C4-2B (cell line): ENCODE measurements at regions not wholly inside any gene's neighbourhood (a gene's known extent, or its start where the extent isn't known, plus 50 kb on each side); places are given as distances from the start of the nearest gene placed in this dataset.

Source experiments
- H3K27ac ChIP-seq: fragments of 450-650 bp; 2 replicates; pipeline ENCODE4 v1.5.1; 2017
- CTCF ChIP-seq: fragments of 450-650 bp; conservative IDR thresholded peaks from 2 replicates; pipeline ENCODE4 v1.5.1; 2017; ENCODE audit warnings: mild to moderate bottlenecking
- ZFX ChIP-seq: fragments of 450-650 bp; IDR thresholded peaks from 2 replicates; pipeline ENCODE4 v1.6.1; 2017

GRCh38 chr6:141103246-141103645, 1029.5 kb upstream of the GJE1 start:
- TF ChIP-seq ZFX (no peak), CTCF (no peak)

GRCh38 chr6:141097471-141097870, 1035.3 kb upstream of the GJE1 start:
- H3K27ac ChIP-seq, result no peak overlapping the region
- no peak for TF ChIP-seq ZFX
- no peak for TF ChIP-seq CTCF

More at GRCh38 chr6:141103246-141103645, 1029.5 kb upstream of the GJE1 start:
- no peak overlapping the region for H3K27ac ChIP-seq

GRCh38 chr6:141095308-141095707, 1037.4 kb upstream of the GJE1 start:
- no peak overlapping the region for H3K27ac ChIP-seq
- TF ChIP-seq ZFX (no peak), CTCF (no peak)

GRCh38 chr6:141088171-141088570, 1044.6 kb upstream of the GJE1 start:
- TF ChIP-seq CTCF, result no peak
- TF ChIP-seq ZFX, result no peak
- H3K27ac ChIP-seq, result no peak overlapping the region

- H3K27ac ChIP-seq, result no peak overlapping the region
- TF ChIP-seq ZFX, result no peak
- TF ChIP-seq CTCF, result peak; percentile 45
Measured at GRCh38 chr6:141077355-141078333, 1055.1 kb upstream of the GJE1 start.

- no peak overlapping the region for H3K27ac ChIP-seq
- TF ChIP-seq ZFX (no peak), CTCF (no peak)
Measured at GRCh38 chr6:141057761-141058160, 1075.0 kb upstream of the GJE1 start.

- H3K27ac ChIP-seq, result no peak overlapping the region
- no peak for TF ChIP-seq CTCF
- no peak for TF ChIP-seq ZFX
Measured at GRCh38 chr6:141056945-141057625, 1075.6 kb upstream of the GJE1 start.
